ENCODE measurements at regions not wholly inside any gene's neighbourhood (a gene's known extent, or its start where the extent isn't known, plus 50 kb on each side); places are given as distances from the start of the nearest gene placed in this dataset.

DNA sequence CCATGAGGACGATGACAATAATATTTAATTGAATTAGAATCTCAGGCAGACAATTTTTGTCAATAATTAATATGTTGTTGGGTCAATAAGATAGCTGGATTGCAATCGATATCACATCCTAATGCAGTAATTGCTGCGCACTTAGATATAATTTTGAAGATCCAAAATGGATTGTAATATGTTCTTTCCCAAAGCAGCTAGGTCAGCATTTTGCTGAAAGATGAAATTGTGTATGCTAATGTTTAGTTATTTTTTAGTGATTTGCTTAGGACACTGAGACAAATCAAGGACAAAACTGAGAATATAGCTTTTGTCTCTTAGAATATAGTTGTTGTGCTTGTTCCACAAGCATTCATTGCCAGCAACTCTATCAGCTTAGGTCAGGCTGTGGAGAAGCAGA is 389.9 kb downstream of the MTRR start:
- no peak overlapping the region for H3K4me3 ChIP-seq (ENCODE audit: control insufficient read depth in 2 of 3, extremely low read depth in 1 of 3, insufficient read depth in 2 of 3, low read depth in 1 of 3, low read length in 3 of 3)
- H3K9ac ChIP-seq (ENCODE audit: control insufficient read depth, extremely low read depth, insufficient read depth, low read length) = no peak overlapping the region
- dilution Hi-C loops (cut with MboI; ENCODE audit: extremely low pct_ligation_motif_present, low sequenced_read_pairs) = no loop called here
- H3K27me3 ChIP-seq (ENCODE audit: control insufficient read depth, extremely low read depth, insufficient read depth, low read length) = no peaks in the 10 kb centered on the region
- no peaks in the 10 kb centered on the region for H3K36me3 ChIP-seq (ENCODE audit: control insufficient read depth in 2 of 2, extremely low read depth in 1 of 2, insufficient read depth in 2 of 2, low read length in 2 of 2)
- H3K27ac ChIP-seq (ENCODE audit: control insufficient read depth, insufficient read depth, low read length) = no peak overlapping the region
- no peak overlapping the region for H3K4me2 ChIP-seq (ENCODE audit: control insufficient read depth, extremely low read depth, insufficient read depth, low read depth, low read length)
- H3K79me2 ChIP-seq (ENCODE audit: control insufficient read depth, insufficient read depth, low read length) = no peaks in the 10 kb centered on the region
- DNase-seq (ENCODE audit: low read depth, low spot score) (no peak), FAIRE-seq (no peak)
- TF ChIP-seq, protein P1, sequence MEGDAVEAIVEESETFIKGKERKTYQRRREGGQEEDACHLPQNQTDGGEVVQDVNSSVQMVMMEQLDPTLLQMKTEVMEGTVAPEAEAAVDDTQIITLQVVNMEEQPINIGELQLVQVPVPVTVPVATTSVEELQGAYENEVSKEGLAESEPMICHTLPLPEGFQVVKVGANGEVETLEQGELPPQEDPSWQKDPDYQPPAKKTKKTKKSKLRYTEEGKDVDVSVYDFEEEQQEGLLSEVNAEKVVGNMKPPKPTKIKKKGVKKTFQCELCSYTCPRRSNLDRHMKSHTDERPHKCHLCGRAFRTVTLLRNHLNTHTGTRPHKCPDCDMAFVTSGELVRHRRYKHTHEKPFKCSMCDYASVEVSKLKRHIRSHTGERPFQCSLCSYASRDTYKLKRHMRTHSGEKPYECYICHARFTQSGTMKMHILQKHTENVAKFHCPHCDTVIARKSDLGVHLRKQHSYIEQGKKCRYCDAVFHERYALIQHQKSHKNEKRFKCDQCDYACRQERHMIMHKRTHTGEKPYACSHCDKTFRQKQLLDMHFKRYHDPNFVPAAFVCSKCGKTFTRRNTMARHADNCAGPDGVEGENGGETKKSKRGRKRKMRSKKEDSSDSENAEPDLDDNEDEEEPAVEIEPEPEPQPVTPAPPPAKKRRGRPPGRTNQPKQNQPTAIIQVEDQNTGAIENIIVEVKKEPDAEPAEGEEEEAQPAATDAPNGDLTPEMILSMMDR (optimal IDR thresholded peaks at IDR 0.05 in 1 of 3, IDR thresholded peaks at IDR 0.05 in 1 of 3, conservative IDR thresholded peaks at IDR 0.05 in 1 of 3; ENCODE audit: extremely low read depth in 1 of 3, insufficient read depth in 2 of 3, low read length in 3 of 3) = no peak
- no peak for TF ChIP-seq EZH2 (IDR thresholded peaks at IDR 0.05; ENCODE audit: low read length)
- H2AFZ ChIP-seq (ENCODE audit: control insufficient read depth, low read length) = no peak overlapping the region
- no peaks in the 10 kb centered on the region for H4K20me1 ChIP-seq (ENCODE audit: control insufficient read depth, extremely low read depth, insufficient read depth, low read length)
- H3K9me1 ChIP-seq (ENCODE audit: control insufficient read depth, extremely low read depth, insufficient read depth, low read length) = no peaks in the 10 kb centered on the region
- H3K4me1 ChIP-seq (ENCODE audit: control insufficient read depth, extremely low read depth, insufficient read depth, low read length) = no peaks in the 10 kb centered on the region
- no peaks in the 10 kb centered on the region for H3K9me3 ChIP-seq (ENCODE audit: control insufficient read depth, low read depth, low read length)

DNA sequence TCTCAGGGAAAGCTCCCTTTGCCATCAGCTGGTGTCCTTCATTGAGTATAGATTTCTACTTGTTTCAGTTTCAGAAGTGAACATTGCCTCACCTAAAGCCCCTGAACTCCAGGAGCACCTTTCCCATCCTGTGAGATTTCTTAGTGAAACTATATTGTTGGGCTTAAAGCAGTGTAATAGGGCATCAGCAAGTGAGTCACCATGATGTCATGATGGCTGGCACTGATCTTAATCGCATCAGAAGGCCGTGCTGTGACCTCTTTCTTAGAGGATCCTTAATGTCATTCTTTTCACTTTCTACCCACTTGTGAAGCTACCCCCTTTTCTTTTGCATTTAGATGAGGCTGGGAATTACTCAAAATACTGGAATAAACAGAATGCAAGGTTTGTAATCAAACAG is 401.3 kb downstream of the MTRR start:
- H3K4me2 ChIP-seq (ENCODE audit: control insufficient read depth, extremely low read depth, insufficient read depth, low read depth, low read length) = no peak overlapping the region
- H3K4me3 ChIP-seq (ENCODE audit: control insufficient read depth in 2 of 3, extremely low read depth in 1 of 3, insufficient read depth in 2 of 3, low read depth in 1 of 3, low read length in 3 of 3) = no peak overlapping the region
- H3K36me3 ChIP-seq (ENCODE audit: control insufficient read depth in 2 of 2, extremely low read depth in 1 of 2, insufficient read depth in 2 of 2, low read length in 2 of 2) = no peaks in the 10 kb centered on the region
- no peaks in the 10 kb centered on the region for H4K20me1 ChIP-seq (ENCODE audit: control insufficient read depth, extremely low read depth, insufficient read depth, low read length)
- no peak overlapping the region for H3K27ac ChIP-seq (ENCODE audit: control insufficient read depth, insufficient read depth, low read length)
- H3K9me3 ChIP-seq (ENCODE audit: control insufficient read depth, low read depth, low read length) = peaks cover 2% of the 10 kb centered on the region
- no peak overlapping the region for H2AFZ ChIP-seq (ENCODE audit: control insufficient read depth, low read length)
- H3K9me1 ChIP-seq (ENCODE audit: control insufficient read depth, extremely low read depth, insufficient read depth, low read length) = no peaks in the 10 kb centered on the region
- H3K4me1 ChIP-seq (ENCODE audit: control insufficient read depth, extremely low read depth, insufficient read depth, low read length) = no peaks in the 10 kb centered on the region
- no peaks in the 10 kb centered on the region for H3K79me2 ChIP-seq (ENCODE audit: control insufficient read depth, insufficient read depth, low read length)
- no peaks in the 10 kb centered on the region for H3K27me3 ChIP-seq (ENCODE audit: control insufficient read depth, extremely low read depth, insufficient read depth, low read length)
- DNase-seq (ENCODE audit: low read depth, low spot score) (no peak), FAIRE-seq (no peak)
- H3K9ac ChIP-seq (ENCODE audit: control insufficient read depth, extremely low read depth, insufficient read depth, low read length) = no peak overlapping the region
- dilution Hi-C loops (cut with MboI; ENCODE audit: extremely low pct_ligation_motif_present, low sequenced_read_pairs) = no loop called here
- TF ChIP-seq EZH2 (IDR thresholded peaks at IDR 0.05; ENCODE audit: low read length) = no peak
- TF ChIP-seq, protein P1 (optimal IDR thresholded peaks at IDR 0.05 in 1 of 3, IDR thresholded peaks at IDR 0.05 in 1 of 3, conservative IDR thresholded peaks at IDR 0.05 in 1 of 3; ENCODE audit: extremely low read depth in 1 of 3, insufficient read depth in 2 of 3, low read length in 3 of 3) = no peak

Data from keratinocyte (primary cell).